NCI-H526 treated with DMSO at 0.1 percent for 48 hours (cell line): ENCODE measurements at regions not wholly inside any gene's neighbourhood (a gene's known extent, or its start where the extent isn't known, plus 50 kb on each side); places are given as distances from the start of the nearest gene placed in this dataset.

Experiments
- DNase-seq: peaks from one replicate; lab custom pipeline; 2025; lab: John Stamatoyannopoulos, UW

GRCh38 chr14:27090716-27091115, 492.9 kb upstream of the NOVA1 start:
- peak; percentile 38 for DNase-seq

GRCh38 chr14:27091973-27092372, 494.1 kb upstream of the NOVA1 start:
- DNase-seq: no peak

GRCh38 chr14:27096091-27096490, 498.3 kb upstream of the NOVA1 start:
- DNase-seq: no peak

DNA sequence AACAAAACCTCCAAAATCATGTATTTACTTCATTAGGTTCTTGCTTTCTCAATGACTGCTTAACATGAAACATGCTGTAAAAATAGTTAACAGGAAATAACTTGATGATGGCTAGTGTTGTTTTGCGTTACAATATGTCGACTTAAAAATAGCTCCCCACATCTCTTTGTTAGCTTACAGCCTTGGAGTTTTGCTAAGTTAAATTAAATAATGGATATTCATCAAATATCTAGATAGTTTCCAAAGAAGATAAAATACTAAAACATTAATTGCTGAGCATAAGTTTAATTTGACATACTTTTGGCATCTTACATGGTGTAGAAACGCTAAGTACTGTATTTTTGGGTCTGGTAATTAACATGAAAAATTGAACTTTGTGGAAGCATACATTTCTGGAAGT, 500.6 kb upstream of the NOVA1 start:
- DNase-seq: no peak

DNA sequence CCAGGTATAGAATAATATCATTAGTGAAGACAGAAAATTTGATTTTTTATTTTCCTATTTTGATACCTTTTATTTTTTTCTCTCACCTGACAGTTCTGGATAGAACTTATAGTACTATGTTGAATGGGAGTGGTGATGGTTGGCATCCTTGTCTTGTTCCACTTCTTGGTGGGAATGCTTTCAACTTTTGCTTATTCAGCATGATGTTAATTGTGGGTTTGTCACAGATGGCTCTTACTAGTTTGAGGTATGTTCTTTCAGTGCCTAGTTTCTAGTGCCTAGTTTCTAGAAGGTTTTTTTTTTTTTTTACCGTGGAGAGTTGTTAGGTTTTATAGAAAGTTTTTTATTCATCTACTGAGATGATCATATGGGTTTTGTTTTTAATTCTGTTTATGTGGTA, 516.3 kb upstream of the NOVA1 start:
- DNase-seq: no peak

- no peak for DNase-seq
Measured at GRCh38 chr14:27123162-27123561, 525.3 kb upstream of the NOVA1 start.

GRCh38 chr14:27127838-27128237, 530.0 kb upstream of the NOVA1 start:
- no peak for DNase-seq

GRCh38 chr14:27134200-27134599, 536.4 kb upstream of the NOVA1 start:
- DNase-seq: no peak

DNA sequence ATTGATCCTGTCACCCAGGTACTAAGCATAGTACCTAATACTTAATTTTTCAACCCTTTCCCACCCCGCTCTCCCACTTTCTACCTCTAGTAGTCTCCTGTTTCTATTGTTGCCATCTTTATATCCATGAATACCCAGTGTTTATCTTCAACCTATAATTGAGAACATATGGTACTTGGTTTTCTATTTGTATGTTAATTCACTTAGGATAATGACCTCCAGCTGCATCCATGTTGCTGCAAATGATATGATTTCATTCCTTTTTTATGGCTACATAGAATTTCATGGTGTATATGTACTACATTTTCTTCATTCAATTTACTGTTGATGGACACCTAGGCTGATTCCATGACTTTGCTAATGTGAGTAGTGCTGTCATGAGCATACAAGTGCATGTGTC, 547.3 kb upstream of the NOVA1 start:
- DNase-seq: no peak

DNA sequence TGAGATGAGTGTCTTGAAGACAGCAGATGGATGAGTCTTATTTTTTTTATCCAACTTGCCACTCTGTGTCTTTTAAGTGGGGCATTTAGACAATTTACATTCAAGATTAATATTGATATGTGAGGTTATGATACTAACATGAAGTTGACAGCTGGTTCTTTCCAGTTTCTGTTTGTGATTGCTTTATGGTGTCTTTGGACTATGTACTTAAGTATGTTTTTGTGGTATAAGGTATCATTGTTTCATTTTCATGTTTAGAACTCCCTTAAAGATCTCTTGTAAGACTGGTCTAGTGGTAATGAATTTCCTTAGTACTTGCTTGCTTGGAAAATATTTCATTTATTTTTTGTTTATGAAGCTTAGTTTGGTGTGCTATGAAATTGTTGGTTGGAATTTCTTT, 550.3 kb upstream of the NOVA1 start:
- no peak for DNase-seq

DNA sequence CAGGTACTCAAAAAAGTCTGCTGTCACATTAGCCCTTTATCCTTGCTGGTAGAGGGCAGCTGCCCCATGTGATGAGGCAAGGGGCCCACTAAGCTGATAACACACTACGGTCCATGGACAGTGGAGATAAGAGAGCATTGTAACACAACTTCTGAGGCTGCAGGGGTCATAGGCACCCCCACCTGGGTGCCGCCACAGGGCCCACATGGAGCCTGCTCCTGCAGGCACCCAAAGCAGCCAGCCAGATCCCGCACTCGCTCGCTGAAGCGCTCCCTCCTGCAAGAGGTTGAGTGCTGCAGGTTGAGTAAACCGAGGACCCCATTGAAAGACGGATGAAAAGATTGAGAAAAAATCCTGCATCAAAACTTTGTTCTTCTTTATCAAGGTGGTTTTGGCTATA, 566.3 kb upstream of the NOVA1 start:
- no peak for DNase-seq

GRCh38 chr14:27175489-27175888, 577.7 kb upstream of the NOVA1 start:
- DNase-seq: no peak

- no peak for DNase-seq
Measured at GRCh38 chr14:27181333-27181732, 583.5 kb upstream of the NOVA1 start.

GRCh38 chr14:27184427-27184826, 586.6 kb upstream of the NOVA1 start:
- no peak for DNase-seq

- DNase-seq: no peak
Measured at GRCh38 chr14:27186048-27186447, 588.2 kb upstream of the NOVA1 start.

DNA sequence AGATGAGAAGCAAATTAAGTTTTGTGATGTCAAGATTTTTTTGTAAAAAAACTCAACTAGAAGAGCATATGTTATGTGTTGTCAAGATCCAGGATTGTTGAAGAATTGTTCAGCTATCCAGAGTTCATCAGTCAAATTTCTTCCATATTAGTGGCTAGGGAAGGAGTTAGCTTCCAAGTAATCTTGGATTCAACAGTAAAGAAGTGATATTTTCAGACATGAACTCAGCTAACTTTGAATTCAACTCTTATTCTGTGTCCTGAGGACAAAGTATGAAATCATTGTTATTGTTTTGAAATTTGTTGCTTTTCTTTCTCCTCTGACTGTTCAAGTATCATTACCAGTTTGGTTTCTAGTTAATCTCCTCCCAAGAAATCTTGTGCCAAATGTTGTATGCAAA, 589.3 kb upstream of the NOVA1 start:
- DNase-seq: no peak

DNA sequence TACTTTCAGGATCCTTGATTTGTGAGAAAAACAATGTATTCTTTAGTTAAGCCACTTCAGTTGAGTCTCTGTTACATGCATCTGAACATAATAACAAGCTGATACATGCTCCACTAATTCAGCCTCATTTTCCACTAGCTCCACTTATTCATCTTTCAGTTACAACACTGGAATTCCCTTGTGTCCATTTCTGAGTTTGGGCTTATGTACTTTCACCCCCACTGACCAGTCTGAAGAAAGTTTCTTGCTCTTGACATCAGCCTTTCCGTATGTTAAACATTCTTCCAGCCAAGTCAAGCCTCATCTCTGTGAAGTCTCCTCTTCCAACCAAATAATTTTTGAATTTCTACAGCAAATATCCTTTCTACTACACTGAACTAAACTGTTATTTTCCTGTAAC, 592.5 kb upstream of the NOVA1 start:
- DNase-seq: no peak

DNA sequence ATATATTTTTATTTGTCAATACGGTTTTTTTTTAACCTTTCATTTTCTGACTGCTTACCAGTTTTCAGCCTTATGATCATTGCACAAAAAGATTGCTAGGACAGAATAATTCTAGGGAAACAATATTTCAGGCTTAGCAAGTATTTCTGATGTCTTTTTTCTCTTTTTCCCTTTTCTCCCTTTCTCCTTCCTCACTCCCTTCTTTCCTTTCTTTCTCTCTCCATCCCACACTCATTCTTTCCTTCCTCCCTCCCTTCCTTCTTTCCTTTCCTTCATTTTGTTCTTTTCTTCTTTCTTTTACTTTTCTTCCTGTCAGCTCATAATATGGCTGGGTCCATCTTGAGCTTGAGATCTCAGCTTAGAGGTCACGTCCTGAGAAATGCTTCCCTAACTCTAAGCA, 601.4 kb upstream of the NOVA1 start:
- no peak for DNase-seq

DNA sequence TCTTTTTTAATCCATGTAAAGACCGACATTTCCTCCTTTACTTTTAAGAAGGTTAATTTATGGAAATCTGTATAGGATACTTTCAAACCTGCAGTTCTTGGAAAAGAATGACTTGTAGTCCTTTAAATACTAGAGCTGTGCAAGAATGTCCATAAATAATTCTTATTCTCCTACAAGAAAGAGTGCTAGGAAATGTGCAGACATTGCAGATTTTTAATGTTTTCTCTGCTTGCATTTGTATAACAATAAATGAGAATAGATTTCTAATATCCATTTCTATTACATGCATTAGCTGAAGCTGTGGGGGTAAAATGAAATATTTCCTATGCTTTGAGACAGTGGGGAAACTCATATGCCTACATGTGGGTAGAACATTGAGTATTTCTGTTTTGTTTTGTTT, 607.2 kb upstream of the NOVA1 start:
- no peak for DNase-seq

- DNase-seq: no peak
Measured at GRCh38 chr14:27211741-27212140, 613.9 kb upstream of the NOVA1 start.

DNA sequence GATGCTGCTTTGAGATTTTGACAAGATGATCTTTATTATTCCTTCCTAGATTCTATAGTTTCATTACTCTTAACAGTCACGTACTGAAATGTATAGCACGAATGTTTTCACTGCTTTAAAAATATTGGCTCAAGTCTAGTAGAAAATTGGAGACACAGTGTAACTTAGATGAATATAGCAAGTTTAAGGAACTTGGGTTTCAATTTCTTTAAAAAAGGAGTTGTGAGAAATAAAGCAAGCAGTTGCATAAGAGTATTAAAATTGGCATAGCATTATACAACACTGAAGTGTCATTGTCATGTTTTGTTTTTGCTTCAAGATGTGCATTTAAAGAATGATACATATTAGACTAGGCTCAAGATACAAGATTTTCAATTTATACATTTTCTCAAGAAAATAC, 624.8 kb upstream of the NOVA1 start:
- no peak for DNase-seq

- no peak for DNase-seq
Measured at GRCh38 chr14:27223906-27224305, 626.1 kb upstream of the NOVA1 start.

DNA sequence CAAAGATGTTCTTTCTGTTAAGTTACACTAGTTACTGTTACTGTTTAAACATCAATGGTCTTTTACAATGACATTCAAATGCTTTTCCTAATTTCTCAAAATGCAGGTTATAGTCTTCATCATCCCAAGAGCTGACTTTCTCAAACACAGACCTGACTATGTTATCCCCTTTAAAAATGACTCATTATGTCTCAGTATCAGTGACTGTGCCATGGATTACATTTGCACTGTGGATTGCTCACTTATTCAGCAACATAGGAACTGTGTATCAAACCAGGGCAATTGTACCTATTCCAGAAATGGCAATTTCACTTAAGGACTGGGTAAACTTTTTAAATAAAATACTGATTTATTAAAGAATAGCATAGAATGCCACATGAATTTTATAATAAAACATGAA, 630.2 kb upstream of the NOVA1 start:
- no peak for DNase-seq

DNA sequence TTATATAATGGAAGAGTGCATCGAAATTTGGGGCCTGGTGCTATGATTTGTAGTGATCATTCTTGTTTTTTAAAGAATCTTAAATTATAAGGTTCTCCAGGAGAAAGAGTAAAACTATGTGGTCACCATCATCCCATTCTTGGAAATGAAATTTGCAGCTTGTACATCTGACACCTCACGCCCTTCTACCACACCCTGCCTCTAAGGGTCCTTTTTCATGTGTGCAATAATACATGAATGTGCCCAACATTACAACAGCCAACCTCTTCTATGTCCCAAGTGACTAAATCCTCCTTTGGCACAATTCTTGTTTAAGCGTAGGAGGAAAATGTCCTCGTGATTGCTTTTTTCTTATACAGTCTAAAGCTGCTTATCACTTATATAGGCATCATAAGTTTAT, 636.5 kb upstream of the NOVA1 start:
- no peak for DNase-seq

DNA sequence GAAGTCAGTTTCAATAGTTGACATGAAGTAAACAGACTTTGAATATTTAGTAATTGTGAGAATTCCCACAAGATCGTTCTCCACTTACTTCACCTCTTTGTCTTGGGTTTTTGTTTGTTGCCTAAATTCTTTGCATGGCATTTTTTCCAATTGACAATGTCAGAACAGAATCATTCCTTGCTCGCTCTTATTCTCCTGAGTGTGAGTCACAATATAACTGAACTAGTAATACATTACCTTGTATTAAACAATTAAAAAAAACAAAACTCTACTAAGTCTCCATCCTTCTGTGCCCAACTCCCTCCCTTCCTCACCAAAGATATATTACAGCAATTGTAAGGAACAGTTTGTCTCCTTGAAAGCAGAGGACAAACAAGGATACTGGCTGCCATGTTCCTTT, 638.8 kb upstream of the NOVA1 start:
- DNase-seq: no peak
